ENCODE measurements at regions not wholly inside any gene's neighbourhood (a gene's known extent, or its start where the extent isn't known, plus 50 kb on each side); places are given as distances from the start of the nearest gene placed in this dataset.

GRCh38 chr2:173467751-173468150 is 113.1 kb downstream of the CDCA7 start:
- no peak for DNase-seq (ENCODE audit: low read depth, low spot score)
- TF ChIP-seq YY1 (IDR thresholded peaks at IDR 0.05; ENCODE audit: insufficient read depth, insufficient read length) (no peak), ZNF274 (IDR thresholded peaks at IDR 0.05; ENCODE audit: low read depth, low read length) (no peak), SUZ12 (IDR thresholded peaks at IDR 0.05; ENCODE audit: extremely low read depth, insufficient read depth, insufficient read length) (no peak)
- H3K36me3 ChIP-seq (ENCODE audit: insufficient read depth, insufficient read length, low read length): no peaks in the 10 kb centered on the region
- no peaks in the 10 kb centered on the region for H3K27me3 ChIP-seq (ENCODE audit: insufficient read depth, insufficient read length)
- no peaks in the 10 kb centered on the region for H3K4me1 ChIP-seq (ENCODE audit: insufficient read depth, insufficient read length)
- no peak overlapping the region for H3K4me3 ChIP-seq (ENCODE audit: insufficient read length, low read depth)
- H3K9me3 ChIP-seq (ENCODE audit: insufficient read depth, low read length): no peaks in the 10 kb centered on the region
- H3K9ac ChIP-seq (ENCODE audit: insufficient read length, low read depth): no peak overlapping the region

DNA sequence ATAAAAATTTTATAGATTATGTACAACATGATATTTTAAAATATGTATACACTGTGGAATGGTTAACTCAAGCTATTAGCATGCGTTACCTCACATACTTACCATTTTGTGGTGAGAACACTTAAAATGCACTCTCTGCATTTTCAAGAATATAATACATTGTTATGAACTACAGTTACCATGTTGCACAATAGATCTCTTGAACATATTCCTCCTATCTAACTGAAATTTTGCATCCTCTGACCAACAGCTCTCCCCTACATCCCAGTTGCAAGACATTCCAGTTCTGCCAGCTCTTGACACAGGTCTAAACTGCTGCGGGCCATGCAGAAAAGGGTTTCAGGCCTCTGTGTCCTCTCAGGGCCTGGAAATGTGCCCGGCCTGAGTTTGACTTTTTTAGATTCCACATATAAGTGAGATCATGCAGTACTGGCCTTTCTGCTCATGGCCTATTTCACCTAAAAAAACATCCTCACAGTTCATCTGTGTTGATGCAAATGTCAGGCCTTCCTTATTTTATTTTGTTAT is 113.7 kb downstream of the CDCA7 start:
- Histone ChIP-seq H3K36me3 (ENCODE audit: insufficient read depth, insufficient read length, low read length) (no peaks in the 10 kb centered on the region), H3K9me3 (ENCODE audit: insufficient read depth, low read length) (no peaks in the 10 kb centered on the region), H3K9ac (ENCODE audit: insufficient read length, low read depth) (no peak overlapping the region), H3K27me3 (ENCODE audit: insufficient read depth, insufficient read length) (no peaks in the 10 kb centered on the region), H3K4me3 (ENCODE audit: insufficient read length, low read depth) (no peak overlapping the region), H3K4me1 (ENCODE audit: insufficient read depth, insufficient read length) (no peaks in the 10 kb centered on the region)
- TF ChIP-seq ZNF274 (IDR thresholded peaks at IDR 0.05; ENCODE audit: low read depth, low read length): no peak
- no peak for TF ChIP-seq SUZ12 (IDR thresholded peaks at IDR 0.05; ENCODE audit: extremely low read depth, insufficient read depth, insufficient read length)
- no peak for TF ChIP-seq YY1 (IDR thresholded peaks at IDR 0.05; ENCODE audit: insufficient read depth, insufficient read length)
- no peak for DNase-seq (ENCODE audit: low read depth, low spot score)

GRCh38 chr2:173472112-173472511 is 117.4 kb downstream of the CDCA7 start:
- TF ChIP-seq ZNF274 (IDR thresholded peaks at IDR 0.05; ENCODE audit: low read depth, low read length) (no peak), SUZ12 (IDR thresholded peaks at IDR 0.05; ENCODE audit: extremely low read depth, insufficient read depth, insufficient read length) (no peak)
- Histone ChIP-seq H3K36me3 (ENCODE audit: insufficient read depth, insufficient read length, low read length) (no peaks in the 10 kb centered on the region), H3K4me3 (ENCODE audit: insufficient read length, low read depth) (no peak overlapping the region), H3K4me1 (ENCODE audit: insufficient read depth, insufficient read length) (no peaks in the 10 kb centered on the region), H3K27me3 (ENCODE audit: insufficient read depth, insufficient read length) (no peaks in the 10 kb centered on the region), H3K9ac (ENCODE audit: insufficient read length, low read depth) (no peak overlapping the region), H3K9me3 (ENCODE audit: insufficient read depth, low read length) (no peaks in the 10 kb centered on the region)
- DNase-seq (ENCODE audit: low read depth, low spot score): no peak

- H3K9me3 ChIP-seq (ENCODE audit: insufficient read depth, low read length): no peaks in the 10 kb centered on the region
- H3K4me3 ChIP-seq (ENCODE audit: insufficient read length, low read depth): no peak overlapping the region
- no peak for TF ChIP-seq SUZ12 (IDR thresholded peaks at IDR 0.05; ENCODE audit: extremely low read depth, insufficient read depth, insufficient read length)
- TF ChIP-seq ZNF274 (IDR thresholded peaks at IDR 0.05; ENCODE audit: low read depth, low read length): no peak
- no peak for TF ChIP-seq YY1 (IDR thresholded peaks at IDR 0.05; ENCODE audit: insufficient read depth, insufficient read length)
- no peaks in the 10 kb centered on the region for H3K36me3 ChIP-seq (ENCODE audit: insufficient read depth, insufficient read length, low read length)
- H3K27me3 ChIP-seq (ENCODE audit: insufficient read depth, insufficient read length): no peaks in the 10 kb centered on the region
- no peaks in the 10 kb centered on the region for H3K4me1 ChIP-seq (ENCODE audit: insufficient read depth, insufficient read length)
- H3K9ac ChIP-seq (ENCODE audit: insufficient read length, low read depth): no peak overlapping the region
- DNase-seq (ENCODE audit: low read depth, low spot score): no peak
Measured at GRCh38 chr2:173483137-173483536, 128.5 kb downstream of the CDCA7 start.

- TF ChIP-seq YY1 (IDR thresholded peaks at IDR 0.05; ENCODE audit: insufficient read depth, insufficient read length) (no peak), ZNF274 (IDR thresholded peaks at IDR 0.05; ENCODE audit: low read depth, low read length) (no peak), SUZ12 (IDR thresholded peaks at IDR 0.05; ENCODE audit: extremely low read depth, insufficient read depth, insufficient read length) (no peak)
- no peaks in the 10 kb centered on the region for H3K9me3 ChIP-seq (ENCODE audit: insufficient read depth, low read length)
- H3K36me3 ChIP-seq (ENCODE audit: insufficient read depth, insufficient read length, low read length): no peaks in the 10 kb centered on the region
- no peak for DNase-seq (ENCODE audit: low read depth, low spot score)
- no peak overlapping the region for H3K9ac ChIP-seq (ENCODE audit: insufficient read length, low read depth)
- H3K4me1 ChIP-seq (ENCODE audit: insufficient read depth, insufficient read length): no peaks in the 10 kb centered on the region
- no peak overlapping the region for H3K4me3 ChIP-seq (ENCODE audit: insufficient read length, low read depth)
- no peaks in the 10 kb centered on the region for H3K27me3 ChIP-seq (ENCODE audit: insufficient read depth, insufficient read length)
Measured at GRCh38 chr2:173488861-173489260, 134.2 kb downstream of the CDCA7 start.

GRCh38 chr2:173491418-173491817 is 136.7 kb downstream of the CDCA7 start:
- TF ChIP-seq ZNF274 (IDR thresholded peaks at IDR 0.05; ENCODE audit: low read depth, low read length) (no peak), YY1 (IDR thresholded peaks at IDR 0.05; ENCODE audit: insufficient read depth, insufficient read length) (no peak), SUZ12 (IDR thresholded peaks at IDR 0.05; ENCODE audit: extremely low read depth, insufficient read depth, insufficient read length) (no peak)
- Histone ChIP-seq H3K9me3 (ENCODE audit: insufficient read depth, low read length) (no peaks in the 10 kb centered on the region), H3K4me3 (ENCODE audit: insufficient read length, low read depth) (no peak overlapping the region), H3K4me1 (ENCODE audit: insufficient read depth, insufficient read length) (no peaks in the 10 kb centered on the region), H3K9ac (ENCODE audit: insufficient read length, low read depth) (no peak overlapping the region), H3K36me3 (ENCODE audit: insufficient read depth, insufficient read length, low read length) (no peaks in the 10 kb centered on the region), H3K27me3 (ENCODE audit: insufficient read depth, insufficient read length) (no peaks in the 10 kb centered on the region)
- DNase-seq (ENCODE audit: low read depth, low spot score): no peak

DNA sequence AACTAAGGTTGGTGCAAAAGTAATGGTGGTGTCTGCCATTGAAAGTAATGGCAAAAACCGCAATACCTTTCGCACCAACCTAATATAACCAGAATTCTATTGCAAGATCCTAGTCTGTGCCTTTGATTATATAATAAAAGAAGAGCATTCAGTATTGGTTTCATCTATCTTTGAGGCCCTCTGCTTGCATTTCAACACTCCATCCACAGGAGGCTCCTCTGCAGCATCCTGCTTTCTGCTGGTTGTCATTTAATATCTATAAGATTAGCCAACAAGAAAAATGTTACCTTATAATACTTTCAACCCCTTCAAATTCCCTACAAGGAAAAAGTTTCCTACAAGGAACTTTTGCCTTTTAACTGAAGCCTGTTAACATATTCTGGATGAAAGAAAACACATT is 139.2 kb downstream of the CDCA7 start:
- no peak overlapping the region for H3K4me3 ChIP-seq (ENCODE audit: insufficient read length, low read depth)

More for the DNA sequence above, 139.2 kb downstream of the CDCA7 start:
- Histone ChIP-seq H3K4me1 (ENCODE audit: insufficient read depth, insufficient read length) (no peaks in the 10 kb centered on the region), H3K27me3 (ENCODE audit: insufficient read depth, insufficient read length) (no peaks in the 10 kb centered on the region), H3K36me3 (ENCODE audit: insufficient read depth, insufficient read length, low read length) (no peaks in the 10 kb centered on the region), H3K9me3 (ENCODE audit: insufficient read depth, low read length) (no peaks in the 10 kb centered on the region), H3K9ac (ENCODE audit: insufficient read length, low read depth) (no peak overlapping the region)
- no peak for DNase-seq (ENCODE audit: low read depth, low spot score)
- TF ChIP-seq SUZ12 (IDR thresholded peaks at IDR 0.05; ENCODE audit: extremely low read depth, insufficient read depth, insufficient read length) (no peak), YY1 (IDR thresholded peaks at IDR 0.05; ENCODE audit: insufficient read depth, insufficient read length) (no peak), ZNF274 (IDR thresholded peaks at IDR 0.05; ENCODE audit: low read depth, low read length) (no peak)
